ENCODE measurements at regions not wholly inside any gene's neighbourhood (a gene's known extent, or its start where the extent isn't known, plus 50 kb on each side); places are given as distances from the start of the nearest gene placed in this dataset.

- TF ChIP-seq CTCF (IDR thresholded peaks at IDR 0.05) (no peak), POLR2A (IDR thresholded peaks at IDR 0.05) (no peak), EP300 (IDR thresholded peaks at IDR 0.05) (no peak), POLR2AphosphoS5 (IDR thresholded peaks at IDR 0.05) (no peak)
These were observed 1067.7 kb upstream of the FAM98A start for GRCh38 chr2:34666821-34667220.
